ENCODE measurements at regions not wholly inside any gene's neighbourhood (a gene's known extent, or its start where the extent isn't known, plus 50 kb on each side); places are given as distances from the start of the nearest gene placed in this dataset.
"Not testable (repeated sequence)": the region's sequence is repeated elsewhere in the genome, so short reads cannot be mapped to it uniquely, and the experiment has no call there.

DNA sequence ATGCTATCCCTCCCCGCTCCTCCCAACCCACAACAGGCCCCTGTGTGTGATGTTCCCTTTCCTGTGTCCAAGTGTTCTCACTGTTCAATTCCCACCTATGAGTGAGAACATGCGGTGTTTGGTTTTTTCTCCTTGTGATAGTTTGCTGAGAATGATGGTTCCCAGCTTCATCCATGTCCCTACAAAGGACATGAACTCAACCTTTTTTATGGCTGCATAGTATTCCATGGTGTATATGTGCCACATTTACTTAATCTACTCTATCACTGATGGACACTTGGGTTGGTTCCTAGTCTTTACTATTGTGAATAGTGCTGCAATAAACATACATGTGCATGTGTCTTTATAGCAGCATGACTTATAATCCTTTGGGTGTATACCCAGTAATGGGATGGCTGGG lies 126.6 kb upstream of the HMGN3 start:
- not testable (repeated sequence) for TF ChIP-seq CTCF (conservative IDR thresholded peaks at IDR 0.05; ENCODE audit: low read depth, low read length); EZH2 (IDR thresholded peaks at IDR 0.05; ENCODE audit: low read length, unreplicated experiment); EZH2phosphoT487 (IDR thresholded peaks at IDR 0.05; ENCODE audit: borderline replicate concordance, low read length)

Data from PC-3 (cell line).